ENCODE measurements at regions not wholly inside any gene's neighbourhood (a gene's known extent, or its start where the extent isn't known, plus 50 kb on each side); places are given as distances from the start of the nearest gene placed in this dataset.

GRCh38 chr13:63954683-63955082 is 2539.0 kb upstream of the PCDH20 start:
- Histone ChIP-seq H3K27ac (no peak overlapping the region), H3K4me3 (no peak overlapping the region)

- H3K27ac ChIP-seq, result no peak overlapping the region
Observed at GRCh38 chr13:63948045-63948444, 2532.4 kb upstream of the PCDH20 start.

GRCh38 chr13:63944911-63945310 is 2529.3 kb upstream of the PCDH20 start:
- H3K4me3 ChIP-seq, result no peak overlapping the region
- no peak overlapping the region for H3K27ac ChIP-seq

More at GRCh38 chr13:63948045-63948444, 2532.4 kb upstream of the PCDH20 start:
- no peak overlapping the region for H3K4me3 ChIP-seq

- no peak overlapping the region for H3K27ac ChIP-seq
- H3K4me3 ChIP-seq, result no peak overlapping the region
Observed at GRCh38 chr13:63942372-63942771, 2526.7 kb upstream of the PCDH20 start.

GRCh38 chr13:63938851-63939250 is 2523.2 kb upstream of the PCDH20 start:
- H3K27ac ChIP-seq, result no peak overlapping the region

GRCh38 chr13:63910511-63910910 is 2494.9 kb upstream of the PCDH20 start:
- H3K27ac ChIP-seq, result no peak overlapping the region
- H3K4me3 ChIP-seq, result no peak overlapping the region

More at GRCh38 chr13:63938851-63939250, 2523.2 kb upstream of the PCDH20 start:
- H3K4me3 ChIP-seq, result no peak overlapping the region

GRCh38 chr13:63909726-63910375 is 2494.2 kb upstream of the PCDH20 start:
- H3K4me3 ChIP-seq, result no peak overlapping the region
- no peak overlapping the region for H3K27ac ChIP-seq

- H3K4me3 ChIP-seq, result no peak overlapping the region
- no peak overlapping the region for H3K27ac ChIP-seq
Observed at GRCh38 chr13:63902141-63902540, 2486.5 kb upstream of the PCDH20 start.

GRCh38 chr13:63901630-63902029 is 2486.0 kb upstream of the PCDH20 start:
- H3K27ac ChIP-seq, result no peak overlapping the region
- no peak overlapping the region for H3K4me3 ChIP-seq

GRCh38 chr13:63900406-63900805 is 2484.8 kb upstream of the PCDH20 start:
- H3K27ac ChIP-seq, result no peak overlapping the region
- no peak overlapping the region for H3K4me3 ChIP-seq

- Histone ChIP-seq H3K4me3 (no peak overlapping the region), H3K27ac (no peak overlapping the region)
Observed at GRCh38 chr13:63896321-63896720, 2480.7 kb upstream of the PCDH20 start.

- Histone ChIP-seq H3K4me3 (no peak overlapping the region), H3K27ac (no peak overlapping the region)
Observed at GRCh38 chr13:63882052-63882451, 2466.4 kb upstream of the PCDH20 start.

GRCh38 chr13:63880705-63881104 is 2465.1 kb upstream of the PCDH20 start:
- Histone ChIP-seq H3K27ac (no peak overlapping the region), H3K4me3 (no peak overlapping the region)

- H3K27ac ChIP-seq, result no peak overlapping the region
- H3K4me3 ChIP-seq, result no peak overlapping the region
Observed at GRCh38 chr13:63873936-63874335, 2458.3 kb upstream of the PCDH20 start.

- H3K4me3 ChIP-seq, result no peak overlapping the region
- no peak overlapping the region for H3K27ac ChIP-seq
Observed at GRCh38 chr13:63864171-63864902, 2448.7 kb upstream of the PCDH20 start.

GRCh38 chr13:63855457-63856118 is 2439.9 kb upstream of the PCDH20 start:
- Histone ChIP-seq H3K4me3 (no peak overlapping the region), H3K27ac (no peak overlapping the region)

GRCh38 chr13:63853816-63854215 is 2438.2 kb upstream of the PCDH20 start:
- H3K27ac ChIP-seq, result no peak overlapping the region

GRCh38 chr13:63851526-63851925 is 2435.9 kb upstream of the PCDH20 start:
- Histone ChIP-seq H3K4me3 (no peak overlapping the region), H3K27ac (no peak overlapping the region)

More at GRCh38 chr13:63853816-63854215, 2438.2 kb upstream of the PCDH20 start:
- no peak overlapping the region for H3K4me3 ChIP-seq

- no peak overlapping the region for H3K4me3 ChIP-seq
Observed at GRCh38 chr13:63843766-63844699, 2428.4 kb upstream of the PCDH20 start.

GRCh38 chr13:63842102-63842501 is 2426.5 kb upstream of the PCDH20 start:
- H3K27ac ChIP-seq, result no peak overlapping the region
- no peak overlapping the region for H3K4me3 ChIP-seq

More at GRCh38 chr13:63843766-63844699, 2428.4 kb upstream of the PCDH20 start:
- H3K27ac ChIP-seq, result no peak overlapping the region

All from skin epidermis (tissue), 12 donors.